Fibroblast of skin of abdomen (primary cell): ENCODE measurements at regions not wholly inside any gene's neighbourhood (a gene's known extent, or its start where the extent isn't known, plus 50 kb on each side); places are given as distances from the start of the nearest gene placed in this dataset.
"Not testable (repeated sequence)": the region's sequence is repeated elsewhere in the genome, so short reads cannot be mapped to it uniquely, and the experiment has no call there.

ENCODE experiments used
- DNase-seq: peaks from one replicate; pipeline ENCODE4 v3.0.0-alpha.2; 2013

GRCh38 chr7:81473236-81473635 is 296.6 kb downstream of the HGF start:
- DNase-seq = no peak

- DNase-seq = no peak
Measured at GRCh38 chr7:81470724-81471379, 299.0 kb downstream of the HGF start.

- DNase-seq = peak; percentile 74
Measured at GRCh38 chr7:81469869-81470723, 299.8 kb downstream of the HGF start.

- DNase-seq = no peak
Measured at GRCh38 chr7:81469153-81469868, 300.5 kb downstream of the HGF start.

GRCh38 chr7:81468526-81468925 is 301.3 kb downstream of the HGF start:
- DNase-seq = no peak

GRCh38 chr7:81467964-81468363 is 301.9 kb downstream of the HGF start:
- DNase-seq = no peak

- DNase-seq = peak; percentile 47
Measured at GRCh38 chr7:81462672-81463071, 307.2 kb downstream of the HGF start.

GRCh38 chr7:81460250-81461045 is 309.4 kb downstream of the HGF start:
- DNase-seq = no peak

GRCh38 chr7:81459485-81459884 is 310.4 kb downstream of the HGF start:
- no peak for DNase-seq

GRCh38 chr7:81457852-81458522 is 311.9 kb downstream of the HGF start:
- peak; percentile 48 for DNase-seq

GRCh38 chr7:81453770-81454169 is 316.1 kb downstream of the HGF start:
- DNase-seq = not testable (repeated sequence)

GRCh38 chr7:81449105-81449504 is 320.7 kb downstream of the HGF start:
- DNase-seq = no peak

GRCh38 chr7:81447351-81447952 is 322.4 kb downstream of the HGF start:
- DNase-seq = peak; percentile 61

- DNase-seq = no peak
Measured at GRCh38 chr7:81446212-81446611, 323.6 kb downstream of the HGF start.

- no peak for DNase-seq
Measured at GRCh38 chr7:81445462-81445861, 324.4 kb downstream of the HGF start.

GRCh38 chr7:81441750-81442149 is 328.1 kb downstream of the HGF start:
- DNase-seq = no peak

GRCh38 chr7:81439591-81439990 is 330.3 kb downstream of the HGF start:
- no peak for DNase-seq

GRCh38 chr7:81437160-81437559 is 332.7 kb downstream of the HGF start:
- DNase-seq = not testable (repeated sequence)

GRCh38 chr7:81433692-81434331 is 336.0 kb downstream of the HGF start:
- no peak for DNase-seq

GRCh38 chr7:81433206-81433605 is 336.6 kb downstream of the HGF start:
- DNase-seq = peak; percentile 32

GRCh38 chr7:81430761-81431160 is 339.1 kb downstream of the HGF start:
- DNase-seq = no peak
